Stomach (tissue), 8 donors: ENCODE measurements at regions not wholly inside any gene's neighbourhood (a gene's known extent, or its start where the extent isn't known, plus 50 kb on each side); places are given as distances from the start of the nearest gene placed in this dataset.
"Not testable (repeated sequence)": the region's sequence is repeated elsewhere in the genome, so short reads cannot be mapped to it uniquely, and the experiment has no call there.

ENCODE experiments used
- DNase-seq, 2 donors: peaks; one replicate each; pipeline versions ENCODE4 v3.0.0 to v3.0.0-alpha.2; 2013 to 2019
- H3K27ac ChIP-seq, 5 donors: fragments of 200-600 bp in 4 of 5; sonication (generic) in 4 of 5; one replicate each; pipeline ENCODE4 v1.5.1; 2013 to 2019; ENCODE audit warnings: mild to moderate bottlenecking in 1 of 5, moderate library complexity in 1 of 5
- H3K27me3 ChIP-seq, 3 donors: fragments of 200-600 bp; sonication (generic); one replicate each; pipeline ENCODE4 v1.5.1; 2017 to 2019; ENCODE audit warnings: mixed run types in 1 of 3
- H3K36me3 ChIP-seq, 4 donors: fragments of 200-600 bp; sonication (generic); 1 replicate in 3 of 4; 2 replicates in 1 of 4; pipeline ENCODE4 v1.5.1; 2016 to 2019
- H3K4me1 ChIP-seq, 4 donors: fragments of 200-600 bp; sonication (generic); one replicate each; pipeline ENCODE4 v1.5.1; 2016 to 2019
- H3K4me3 ChIP-seq, 4 donors: fragments of 200-600 bp; sonication (generic) in 3 of 4; one replicate each; pipeline ENCODE4 v1.5.1; 2016 to 2019; ENCODE audit warnings: mild to moderate bottlenecking in 1 of 4
- H3K9me3 ChIP-seq, 4 donors: fragments of 200-600 bp; sonication (generic); one replicate each; pipeline ENCODE4 v1.5.1; 2016 to 2019
- CTCF ChIP-seq, 7 experiments: fragments of 450-650 bp in 4 of 7; fragments of 200-600 bp in 3 of 7; sonication (generic) in 3 of 7; IDR thresholded peaks; one replicate each; pipeline ENCODE4 v1.5.1; 2016 to 2019; ENCODE audit warnings: antibody characterized with exemption in 7 of 7, control low read depth in 2 of 7, mild to moderate bottlenecking in 1 of 7
- EP300 ChIP-seq: sonication (generic); formaldehyde crosslinking; IDR thresholded peaks from one replicate; pipeline ENCODE4 v1.6.1; 2017; ENCODE audit warnings: antibody characterized with exemption
- POLR2A ChIP-seq, 4 donors: fragments of 450-650 bp; IDR thresholded peaks; one replicate each; pipeline ENCODE4 v1.6.1; 2016; ENCODE audit warnings: antibody characterized with exemption in 4 of 4, control low read depth in 2 of 4, mild to moderate bottlenecking in 1 of 4, moderate library complexity in 1 of 4
- POLR2AphosphoS5 ChIP-seq, 3 donors: sonication (generic); formaldehyde crosslinking; IDR thresholded peaks; one replicate each; pipeline ENCODE4 v1.6.1; 2016; ENCODE audit warnings: antibody characterized with exemption in 3 of 3
- WGBS, 5 donors: extraction: QIAGEN DNeasy Blood & Tissue Kit in 3 of 5; methylation state at CpG; one replicate each; pipeline versions ENCODE4 v1.1.5 to v1.1.7; 2013 to 2018; 5-methylcytosine and 5-hydroxymethylcytosine counted together
- intact Hi-C: fragments of 100-400 bp; cut with DNase I; formaldehyde crosslinking; loops from one replicate; pipeline ENCODE4 v1.15.1; 2023; ENCODE audit warnings: low total_unique reads
- donor health status: healthy with polysubstance abuse.
- donor health status: Bipolar disorder and iron deficiency.
- donor health status: healthy.

GRCh38 chr10:61818251-61818650 is 83.2 kb upstream of the ARID5B start:
- 67 to 83% (median 75%) methylated on average over 2 of the region's 2 CpGs for WGBS, 5 donors
- H3K27me3 ChIP-seq, H3K9me3 ChIP-seq, H3K27ac ChIP-seq, H3K4me1 ChIP-seq, intact Hi-C loops, H3K36me3 ChIP-seq, H3K4me3 ChIP-seq, DNase-seq: not testable (repeated sequence)

GRCh38 chr10:61819208-61819607 is 82.3 kb upstream of the ARID5B start:
- TF ChIP-seq POLR2A (IDR thresholded peaks at IDR 0.05): no peak
- TF ChIP-seq CTCF (IDR thresholded peaks at IDR 0.05): no peak
- TF ChIP-seq EP300: no peak
- TF ChIP-seq POLR2AphosphoS5 (IDR thresholded peaks at IDR 0.05): no peak
- Histone ChIP-seq H3K9me3 (no peaks in the 10 kb centered on the region), H3K27ac (no peak overlapping the region), H3K4me3 (no peak overlapping the region), H3K27me3 (no peaks in the 10 kb centered on the region), H3K36me3 (no peaks in the 10 kb centered on the region), H3K4me1 (no peaks in the 10 kb centered on the region)
- no peak for DNase-seq
- intact Hi-C loops: no loop called here
- 82 to 88% (median 83%) methylated on average over 1 of the region's 1 CpG for WGBS, 5 donors

- intact Hi-C loops: no loop called here
- no peak overlapping the region for H3K27ac ChIP-seq
- no peak for DNase-seq
- H3K36me3 ChIP-seq: no peaks in the 10 kb centered on the region
- H3K27me3 ChIP-seq: no peaks in the 10 kb centered on the region
- no peaks in the 10 kb centered on the region for H3K9me3 ChIP-seq
- peaks cover 0 to 13% (median 2%) of the 10 kb centered on the region in 4 donors for H3K4me1 ChIP-seq
- WGBS, 5 donors: 64 to 88% (median 86%) methylated on average over 5 of the region's 5 CpGs
- TF ChIP-seq POLR2AphosphoS5 (IDR thresholded peaks at IDR 0.05) (no peak), EP300 (no peak), POLR2A (IDR thresholded peaks at IDR 0.05) (no peak), CTCF (IDR thresholded peaks at IDR 0.05) (no peak)
- no peak overlapping the region for H3K4me3 ChIP-seq
These were observed 80.3 kb upstream of the ARID5B start for GRCh38 chr10:61821153-61821552.

- 27 to 66% (median 62%) methylated on average over 1 of the region's 1 CpG for WGBS, 5 donors
- no peak for DNase-seq
- Histone ChIP-seq H3K36me3 (no peaks in the 10 kb centered on the region), H3K9me3 (no peaks in the 10 kb centered on the region), H3K4me1 (peaks cover 0 to 15% (median 2%) of the 10 kb centered on the region in 4 donors), H3K27ac (no peak overlapping the region), H3K27me3 (no peaks in the 10 kb centered on the region), H3K4me3 (no peak overlapping the region)
- intact Hi-C loops: no loop called here
- TF ChIP-seq CTCF (IDR thresholded peaks at IDR 0.05) (no peak), POLR2A (IDR thresholded peaks at IDR 0.05) (no peak), EP300 (no peak), POLR2AphosphoS5 (IDR thresholded peaks at IDR 0.05) (no peak)
These were observed 79.8 kb upstream of the ARID5B start for GRCh38 chr10:61821693-61822092.

GRCh38 chr10:61822096-61822495 is 79.4 kb upstream of the ARID5B start:
- Histone ChIP-seq H3K27ac (no peak overlapping the region), H3K36me3 (no peaks in the 10 kb centered on the region), H3K4me1 (peaks cover 0 to 15% (median 2%) of the 10 kb centered on the region in 4 donors), H3K9me3 (no peaks in the 10 kb centered on the region), H3K4me3 (no peak overlapping the region), H3K27me3 (no peaks in the 10 kb centered on the region)
- 65 to 91% (median 81%) methylated on average over 1 of the region's 1 CpG for WGBS, 5 donors
- no peak for DNase-seq
- no peak for TF ChIP-seq POLR2AphosphoS5 (IDR thresholded peaks at IDR 0.05)
- TF ChIP-seq CTCF (IDR thresholded peaks at IDR 0.05): no peak
- TF ChIP-seq EP300: no peak
- no peak for TF ChIP-seq POLR2A (IDR thresholded peaks at IDR 0.05)
- intact Hi-C loops: no loop called here
